ENCODE measurements at regions not wholly inside any gene's neighbourhood (a gene's known extent, or its start where the extent isn't known, plus 50 kb on each side); places are given as distances from the start of the nearest gene placed in this dataset.

DNA sequence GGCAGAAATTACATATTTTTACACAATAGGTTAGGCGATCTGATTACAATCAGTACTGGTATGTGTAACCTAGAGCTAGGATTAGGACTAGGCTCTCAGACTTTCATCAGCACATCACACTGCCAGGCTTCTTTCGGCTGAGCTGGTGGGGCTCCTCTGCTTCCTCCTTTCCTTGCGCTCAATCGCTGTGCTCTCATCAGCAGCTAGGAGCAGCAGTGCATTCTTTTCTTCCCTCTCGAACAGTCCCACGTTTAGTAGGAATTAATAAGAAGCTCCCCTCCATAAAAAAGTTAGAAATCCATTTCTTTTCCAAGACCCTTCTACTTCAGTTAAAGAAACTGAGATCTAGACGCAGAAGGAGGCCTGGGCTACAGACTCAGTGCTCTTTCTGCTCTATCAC is 350.4 kb downstream of the SPRY1 start:
- DNase-seq (ENCODE audit: low spot score) = no peak

DNA sequence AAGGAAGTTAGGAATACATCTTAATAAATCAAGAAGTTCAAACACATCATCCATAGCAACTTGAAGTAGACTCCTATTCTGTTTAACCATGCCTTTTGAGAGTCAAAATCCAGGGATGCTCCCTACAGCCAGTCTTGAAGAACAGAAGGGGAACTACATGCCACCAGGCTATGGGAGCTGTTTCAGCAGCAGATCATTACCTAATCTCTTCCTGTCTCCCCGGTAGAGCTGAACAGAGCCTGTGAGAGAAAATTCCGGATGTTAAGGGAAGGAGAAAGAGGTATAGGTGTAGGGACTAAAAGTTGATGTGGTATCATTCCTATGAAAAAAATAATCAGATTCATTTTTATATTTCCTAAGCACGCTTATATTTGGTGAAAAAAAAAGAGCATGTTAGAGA is 352.2 kb downstream of the SPRY1 start:
- no peak for DNase-seq (ENCODE audit: low spot score)

DNA sequence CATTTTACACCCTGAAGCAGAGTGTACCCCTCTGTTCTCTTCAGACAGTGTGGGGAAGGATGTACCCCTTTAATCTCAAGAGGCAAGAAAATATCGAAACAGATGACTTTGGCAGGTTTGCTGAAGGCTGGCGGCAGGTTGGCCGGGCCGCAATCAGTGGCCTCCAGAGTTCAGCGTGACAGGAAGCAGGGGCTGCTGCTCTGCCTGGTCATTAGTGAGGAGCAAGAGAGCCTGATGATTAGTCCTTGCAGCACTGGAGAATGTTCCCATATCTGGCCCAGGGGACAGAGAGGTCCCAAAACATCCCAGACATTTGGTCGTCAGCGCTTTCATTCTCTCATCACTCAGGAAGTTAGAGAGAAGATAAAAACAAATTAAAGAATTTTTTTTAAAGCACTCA is 352.8 kb downstream of the SPRY1 start:
- no peak for DNase-seq (ENCODE audit: low spot score)

DNA sequence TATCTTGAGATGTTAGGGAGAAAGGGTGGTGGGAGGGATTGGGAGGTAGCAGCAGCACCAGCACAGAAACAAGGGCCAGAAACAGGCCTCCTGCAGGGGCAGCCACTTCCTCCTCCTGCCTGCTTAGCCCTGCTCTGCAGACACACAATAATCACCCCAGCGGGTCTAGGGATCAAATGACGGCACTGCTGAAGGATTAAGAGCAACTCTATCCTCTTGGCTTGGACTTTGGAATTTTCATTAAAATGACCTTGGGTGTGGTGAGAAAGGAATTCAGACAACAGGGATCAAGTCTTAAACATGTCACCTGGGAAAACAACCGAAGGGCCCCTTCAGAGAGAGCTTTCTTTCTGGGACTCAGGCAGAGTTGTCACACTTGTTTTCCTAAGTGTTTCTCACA is 353.4 kb downstream of the SPRY1 start:
- no peak for DNase-seq (ENCODE audit: low spot score)

DNA sequence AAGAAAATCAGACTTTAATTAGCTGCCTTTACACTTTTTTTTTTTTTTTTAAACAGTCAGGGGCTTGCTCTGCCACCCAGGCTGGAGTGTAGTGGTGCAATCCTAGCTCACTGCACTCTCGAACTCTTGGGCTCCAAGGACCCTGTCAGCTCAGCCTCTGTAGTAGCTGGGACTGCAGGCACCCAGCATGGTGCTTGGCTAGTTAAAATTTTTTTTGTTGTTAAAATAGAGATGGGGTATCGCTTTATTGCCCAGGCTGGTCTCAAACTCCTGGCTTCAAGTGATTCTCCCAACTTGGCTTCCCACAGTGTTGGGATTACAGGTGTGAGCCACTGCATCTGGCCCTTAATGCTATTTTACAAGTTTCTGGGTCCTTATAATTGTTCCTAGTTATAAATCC is 359.1 kb downstream of the SPRY1 start:
- no peak for DNase-seq (ENCODE audit: low spot score)

DNA sequence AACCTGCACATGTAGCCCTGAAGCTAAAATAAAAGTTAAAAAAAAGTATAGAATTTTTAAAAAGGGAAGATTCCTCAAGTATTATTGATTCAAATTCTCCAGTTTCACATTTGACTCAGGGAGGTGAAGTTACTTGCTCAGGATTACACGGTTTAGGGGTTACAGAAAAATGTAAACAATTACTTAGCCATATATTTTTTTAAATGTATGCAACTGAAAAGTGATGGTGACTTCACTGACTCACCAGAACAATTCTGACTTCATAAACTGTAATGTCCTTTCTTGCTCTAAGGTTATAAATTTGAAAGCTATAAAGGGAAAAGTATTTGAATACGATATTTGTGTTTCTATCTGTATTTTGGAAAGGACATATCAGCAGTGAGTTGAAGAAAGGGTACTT is 371.2 kb downstream of the SPRY1 start:
- DNase-seq (ENCODE audit: low spot score) = no peak

DNA sequence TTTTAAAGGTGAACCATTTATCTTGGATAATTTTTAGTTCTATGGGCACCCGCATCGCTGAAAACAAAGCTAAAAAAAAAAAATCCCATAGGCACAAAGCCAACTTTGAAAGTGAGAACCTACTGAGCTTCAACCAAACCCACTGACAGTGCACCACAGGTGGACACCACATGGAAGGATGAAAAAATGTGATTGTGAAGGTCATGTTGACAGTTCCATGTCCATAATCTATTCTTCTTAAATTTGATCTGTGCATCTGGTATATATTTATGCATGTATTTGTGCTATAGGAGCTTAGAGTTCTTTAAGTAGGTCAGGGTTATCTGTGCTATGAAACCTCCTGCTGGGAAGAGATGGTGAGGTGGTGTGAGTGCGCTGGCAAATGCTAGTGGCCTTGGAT is 374.3 kb downstream of the SPRY1 start:
- DNase-seq (ENCODE audit: low spot score) = no peak

DNA sequence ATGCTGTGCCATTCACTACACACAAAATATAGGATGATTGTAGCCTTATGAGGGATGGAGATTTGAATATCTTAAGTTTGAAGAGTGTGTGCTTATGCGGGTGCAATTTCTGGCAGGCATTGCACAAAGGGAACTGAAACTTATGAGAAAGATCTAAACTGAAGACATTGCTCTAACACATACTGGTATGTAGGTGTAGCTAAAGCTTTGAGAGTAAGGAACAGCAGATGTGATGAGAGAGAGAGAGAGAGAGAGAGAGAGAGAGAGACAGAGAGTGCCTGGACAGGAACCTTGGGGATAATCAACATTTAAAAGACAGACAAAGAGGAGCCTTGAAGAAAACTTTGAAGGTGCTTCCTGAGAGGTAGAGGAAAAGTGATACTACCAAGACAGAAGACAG is 379.7 kb downstream of the SPRY1 start:
- no peak for DNase-seq (ENCODE audit: low spot score)

DNA sequence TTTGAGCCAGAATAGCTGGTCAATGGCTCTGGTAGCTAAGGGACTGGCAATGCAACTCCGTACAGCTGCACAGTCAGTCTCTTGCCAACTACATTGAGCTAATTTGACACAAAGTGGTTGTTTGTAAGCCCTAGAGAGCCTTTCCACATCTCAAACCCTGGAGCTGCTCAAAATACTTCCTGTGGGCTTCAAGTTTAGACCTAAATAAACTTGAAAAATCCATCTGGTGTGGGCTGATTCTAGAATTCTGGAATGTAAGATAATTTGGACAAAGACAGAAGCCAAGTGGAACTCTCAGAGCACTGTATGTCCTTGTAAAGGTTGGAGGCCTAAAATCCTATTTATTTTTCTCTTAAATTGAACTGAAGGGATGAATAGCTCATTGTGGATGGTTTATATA is 380.8 kb downstream of the SPRY1 start:
- DNase-seq (ENCODE audit: low spot score) = no peak

DNA sequence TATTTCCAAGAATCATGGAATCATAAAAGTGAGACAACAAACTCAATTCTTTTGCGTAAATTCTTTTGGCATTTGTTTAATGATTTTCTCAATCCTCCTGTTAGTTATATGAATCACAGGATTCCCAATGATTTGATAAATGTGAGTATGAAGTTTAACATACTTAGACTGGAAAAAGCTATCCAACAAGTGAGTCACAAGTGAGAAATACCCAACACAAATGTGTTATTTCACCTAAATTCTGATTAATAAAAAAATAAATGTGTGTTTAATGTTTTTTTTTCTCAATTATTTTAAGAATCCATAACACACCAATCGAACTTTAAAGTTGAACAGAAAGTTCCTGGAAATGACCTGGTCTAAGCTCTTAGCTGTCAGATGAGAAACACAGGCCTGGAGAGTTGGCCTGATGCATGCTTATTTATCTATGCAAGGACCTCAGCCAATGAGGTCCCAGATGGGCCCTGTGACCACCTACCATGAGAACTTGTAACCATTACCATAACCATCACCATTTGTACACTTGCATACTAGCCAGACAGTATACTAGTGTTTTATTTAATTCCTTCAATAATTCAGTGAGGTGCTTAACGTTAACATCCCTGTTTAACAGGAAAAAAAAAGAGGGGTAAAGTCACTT is 386.7 kb downstream of the SPRY1 start:
- DNase-seq (ENCODE audit: low spot score) = no peak

DNA sequence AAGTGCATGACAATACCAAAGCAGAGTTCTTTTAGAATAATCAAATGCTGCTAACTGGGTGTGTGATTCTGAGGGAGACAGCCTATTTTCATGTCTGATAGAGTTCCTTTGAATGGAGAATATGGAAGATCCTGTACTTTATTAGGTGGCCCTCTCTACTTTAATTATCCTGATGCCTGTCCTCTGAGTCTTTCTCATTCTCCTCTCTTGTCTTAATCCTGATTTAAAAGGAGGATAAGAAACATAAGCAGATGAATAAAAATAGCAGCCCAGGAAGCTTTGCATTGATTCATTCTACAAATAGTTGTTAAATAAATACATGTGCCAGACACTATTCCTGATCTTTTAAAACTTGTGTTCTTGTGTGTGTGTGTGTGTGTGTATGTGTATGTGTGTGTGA is 387.3 kb downstream of the SPRY1 start:
- DNase-seq (ENCODE audit: low spot score) = no peak

DNA sequence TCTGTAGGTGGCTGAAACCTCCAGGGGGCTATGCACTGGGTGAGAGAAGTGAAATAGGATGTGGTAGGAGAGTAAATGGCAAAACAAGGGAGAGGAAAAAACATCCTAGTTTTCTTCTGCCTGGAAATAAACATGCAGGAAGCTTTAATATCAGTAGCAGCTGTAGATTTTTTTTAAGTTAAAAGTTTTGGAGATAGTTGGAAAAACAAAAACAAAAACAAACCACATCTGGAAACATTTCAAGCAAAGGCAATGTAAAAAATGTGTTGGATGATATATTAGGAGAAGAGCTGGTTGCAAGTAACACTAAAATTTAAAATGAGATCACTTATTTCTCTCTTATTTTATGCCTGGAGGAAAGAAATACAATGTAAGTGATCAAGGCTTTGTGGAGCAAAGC is 388.0 kb downstream of the SPRY1 start:
- no peak for DNase-seq (ENCODE audit: low spot score)

DNA sequence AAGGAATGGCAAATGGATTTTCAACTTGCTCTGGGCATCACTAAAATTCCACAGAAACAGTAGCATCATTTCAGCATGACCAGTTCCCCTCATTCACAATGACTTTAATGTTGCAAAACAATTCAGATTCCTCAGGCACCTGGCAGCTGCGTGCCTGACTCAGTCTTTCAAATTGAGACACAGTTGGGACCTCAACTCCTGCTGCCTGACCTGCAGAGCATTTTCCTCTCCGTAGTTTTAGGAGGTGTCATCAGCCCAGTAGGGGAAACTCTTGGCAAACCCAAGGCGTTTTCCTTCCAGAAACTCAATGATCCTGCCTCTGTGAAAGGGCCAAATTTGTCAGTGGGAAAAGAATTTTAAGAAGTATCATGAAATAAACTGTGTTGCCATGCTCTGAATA is 388.9 kb downstream of the SPRY1 start:
- no peak for DNase-seq (ENCODE audit: low spot score)

DNA sequence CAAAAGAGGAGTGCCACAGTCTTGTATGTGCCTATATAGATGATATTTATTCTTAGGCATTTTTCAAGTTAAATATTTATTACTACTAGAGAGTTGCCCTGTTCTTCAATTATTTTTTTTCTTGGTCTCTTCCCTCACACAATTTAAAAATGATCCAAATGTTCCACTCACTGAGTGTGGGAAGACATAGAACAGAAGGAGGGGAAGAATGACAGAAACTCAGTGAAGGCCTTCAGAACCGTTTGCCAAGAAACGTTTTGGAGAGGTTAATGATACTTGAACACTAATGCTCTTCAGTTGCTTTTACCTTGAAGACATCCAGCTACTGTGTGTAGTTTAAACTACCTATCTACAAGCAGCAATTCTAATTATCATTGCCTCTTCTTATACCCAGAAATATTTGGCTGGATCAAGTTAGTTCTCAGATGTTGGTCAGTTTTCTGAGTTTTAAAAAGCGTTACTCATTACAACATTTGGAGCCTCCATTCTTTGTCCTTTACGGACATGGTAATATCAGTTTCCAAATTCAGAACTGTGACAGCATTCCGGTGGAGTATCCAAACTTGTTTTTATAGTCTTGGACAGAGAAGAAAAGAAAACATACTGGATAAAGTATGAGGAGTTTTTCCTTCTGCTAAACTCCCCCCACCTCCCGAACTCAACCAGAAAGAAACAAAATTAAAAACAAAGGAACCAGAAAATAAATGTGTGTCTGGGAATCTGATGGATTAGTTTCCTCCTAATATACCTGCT is 389.7 kb downstream of the SPRY1 start:
- no peak for DNase-seq (ENCODE audit: low spot score)

DNA sequence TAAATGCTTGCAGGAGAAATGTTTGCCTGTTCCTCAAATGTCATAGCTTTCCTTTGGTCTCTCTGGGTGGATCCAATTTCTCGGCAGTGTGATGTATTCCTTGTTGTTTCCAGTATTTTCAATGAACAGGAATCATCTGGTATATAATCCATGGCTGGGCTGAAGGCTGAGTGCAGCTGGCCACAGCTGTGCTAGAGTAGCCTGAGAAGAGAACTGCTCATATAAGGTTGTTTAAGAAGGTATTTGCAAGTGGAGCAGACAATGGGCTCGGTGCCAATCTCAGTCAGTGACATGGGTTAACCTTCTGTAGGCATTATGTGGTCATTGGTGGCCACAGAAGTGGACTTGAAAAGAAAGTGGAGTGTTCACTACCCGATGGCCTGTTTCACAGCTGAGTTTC is 390.3 kb downstream of the SPRY1 start:
- DNase-seq (ENCODE audit: low spot score) = no peak

DNA sequence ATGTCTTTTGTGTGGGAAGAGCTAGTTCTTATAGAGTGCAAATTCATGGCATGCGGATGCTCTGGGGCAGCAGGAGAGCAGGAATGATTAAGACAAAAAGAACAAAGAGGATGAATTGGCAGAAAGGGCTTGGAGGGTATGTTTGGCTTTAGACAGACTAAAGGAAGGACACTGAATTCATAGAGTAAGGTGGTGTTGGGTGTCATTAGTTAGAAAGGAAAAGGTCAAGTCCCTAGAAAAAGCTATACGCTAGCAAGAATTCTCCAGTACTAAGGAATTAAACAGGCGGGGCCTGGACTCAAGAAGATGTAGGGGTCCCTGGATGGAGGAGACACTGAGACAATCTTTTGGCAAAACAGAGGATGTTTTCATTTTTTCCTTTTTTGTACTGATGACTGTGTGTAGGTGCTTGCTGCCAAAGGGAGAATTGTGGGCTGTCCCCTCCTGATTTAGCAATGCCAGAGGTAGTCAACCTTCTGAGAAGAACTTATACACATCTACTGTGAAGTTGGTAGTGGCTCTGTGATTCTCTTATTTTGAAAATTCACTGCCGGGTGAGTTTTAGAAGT is 391.0 kb downstream of the SPRY1 start:
- DNase-seq (ENCODE audit: low spot score) = no peak

DNA sequence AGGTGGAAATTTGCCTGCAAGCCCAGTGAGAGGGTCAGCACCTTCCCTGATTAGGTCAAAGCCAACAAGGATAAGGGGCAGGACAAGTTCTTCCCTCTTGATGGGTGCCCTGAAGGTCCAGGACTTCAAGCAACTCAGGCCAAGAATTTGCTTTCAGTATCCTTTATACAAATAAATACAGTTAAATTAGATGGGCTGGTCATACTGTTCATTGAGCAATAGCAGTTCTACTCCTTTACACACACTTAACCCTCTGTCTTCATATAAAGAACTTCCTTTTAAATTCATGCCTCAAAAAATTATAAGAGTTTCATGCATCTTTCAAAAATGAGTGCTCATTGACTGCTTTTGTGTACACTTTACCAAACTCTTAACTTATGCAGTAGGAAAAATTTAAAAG is 392.0 kb downstream of the SPRY1 start:
- DNase-seq (ENCODE audit: low spot score) = no peak

DNA sequence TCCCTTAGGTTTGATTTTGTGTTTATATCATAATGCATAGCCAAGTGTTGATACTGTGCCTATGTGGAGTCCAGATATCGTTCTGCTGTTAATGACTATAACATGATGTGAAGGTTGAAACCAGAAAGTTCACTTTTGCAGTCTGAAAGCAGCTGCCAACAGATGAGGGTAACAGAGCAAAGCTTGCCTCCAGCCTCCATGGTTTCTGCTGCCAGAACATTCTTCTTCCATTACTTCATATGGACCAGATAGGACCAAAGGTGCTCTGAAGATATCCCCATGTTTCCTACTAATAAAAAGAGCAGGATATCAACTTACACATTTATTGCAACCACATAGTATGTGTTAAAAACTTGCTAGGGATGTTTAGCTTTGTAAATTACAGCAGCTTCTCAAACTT is 394.1 kb downstream of the SPRY1 start:
- no peak for DNase-seq (ENCODE audit: low spot score)

DNA sequence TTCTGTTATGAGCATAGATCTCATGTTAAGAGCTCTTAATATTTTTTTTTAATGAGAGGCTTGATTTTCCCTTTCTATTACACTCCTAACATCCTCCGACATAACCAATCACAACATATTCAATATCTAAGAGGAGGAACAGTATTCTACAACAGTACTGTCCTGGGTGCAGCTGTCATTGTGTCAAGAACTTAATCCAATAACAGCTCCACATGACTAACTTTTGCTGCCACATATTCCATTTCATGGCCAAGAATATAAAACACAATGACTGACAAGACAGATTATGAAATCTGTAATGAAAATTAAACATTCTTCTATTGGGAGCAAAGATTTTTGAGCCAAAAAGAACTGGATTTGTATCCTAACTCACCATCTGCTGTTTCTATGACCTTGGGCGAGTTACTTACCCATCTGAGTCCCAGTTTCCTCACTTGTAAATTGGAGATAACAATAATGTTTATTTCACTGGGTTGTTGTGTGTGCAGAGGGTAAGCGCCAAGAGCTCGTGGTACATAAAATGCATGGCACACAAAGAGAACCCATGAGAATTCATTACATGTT is 405.6 kb downstream of the SPRY1 start:
- DNase-seq (ENCODE audit: low spot score) = no peak

DNA sequence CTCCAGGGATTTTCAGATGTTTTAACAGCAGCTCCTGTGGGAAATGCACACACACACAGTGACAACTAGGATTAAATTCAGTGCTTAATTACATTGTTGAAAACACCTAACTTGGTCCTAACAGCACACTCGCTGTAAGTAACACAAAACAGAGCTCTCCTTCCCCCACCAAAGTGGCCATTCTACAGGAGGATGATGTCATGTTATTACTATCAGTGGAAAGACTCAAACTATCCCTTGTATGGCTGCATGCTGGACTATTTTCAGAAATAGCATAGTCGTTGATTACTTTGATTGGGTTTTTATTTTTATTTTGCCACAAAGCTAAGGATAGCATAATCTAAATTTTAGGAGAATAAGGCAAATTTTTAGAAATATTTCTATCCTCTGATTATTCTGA is 406.3 kb downstream of the SPRY1 start:
- DNase-seq (ENCODE audit: low spot score) = no peak

DNA sequence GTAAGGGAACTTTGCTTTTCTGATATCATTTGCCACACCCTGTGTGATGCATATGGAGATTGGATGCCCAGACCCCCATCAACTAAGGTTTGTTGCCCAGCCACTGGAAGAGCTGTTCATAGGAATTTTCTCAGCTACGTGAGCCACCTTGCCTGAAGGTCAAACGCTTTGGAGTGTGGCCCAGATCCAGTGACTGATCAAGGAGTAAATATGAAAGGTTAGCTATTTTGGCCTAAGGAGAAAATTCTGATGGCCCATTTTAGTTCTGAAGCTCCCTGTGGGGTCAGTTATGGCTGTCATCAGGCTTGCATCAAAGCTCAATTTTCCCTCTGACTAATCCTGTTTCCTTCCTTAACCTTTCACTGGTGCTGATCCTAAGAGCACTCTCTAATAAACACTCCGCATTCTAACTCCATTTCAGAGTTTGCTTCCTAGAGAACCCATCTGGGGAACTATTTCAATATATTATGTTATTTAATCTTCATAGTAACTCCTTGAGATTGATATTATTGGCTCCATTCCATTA is 407.7 kb downstream of the SPRY1 start:
- DNase-seq (ENCODE audit: low spot score) = no peak

DNA sequence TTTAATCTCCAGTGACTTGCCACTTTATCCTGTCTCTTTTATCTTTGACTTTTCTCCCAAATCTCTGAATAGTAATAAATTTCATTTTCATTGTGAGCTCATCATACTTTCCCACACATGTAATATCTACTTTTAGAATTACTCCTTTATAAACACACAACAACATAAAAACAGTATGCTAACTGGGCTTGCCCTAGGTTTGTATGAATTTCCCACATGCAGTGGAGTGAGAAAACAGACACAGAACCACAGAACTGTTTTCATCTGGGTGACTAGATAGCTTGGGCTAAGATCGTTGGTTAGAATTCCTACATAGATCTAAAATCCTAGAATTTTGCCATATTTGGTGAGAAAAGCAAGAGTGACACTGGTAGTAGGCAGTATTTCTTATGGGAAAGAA is 409.5 kb downstream of the SPRY1 start:
- no peak for DNase-seq (ENCODE audit: low spot score)

DNA sequence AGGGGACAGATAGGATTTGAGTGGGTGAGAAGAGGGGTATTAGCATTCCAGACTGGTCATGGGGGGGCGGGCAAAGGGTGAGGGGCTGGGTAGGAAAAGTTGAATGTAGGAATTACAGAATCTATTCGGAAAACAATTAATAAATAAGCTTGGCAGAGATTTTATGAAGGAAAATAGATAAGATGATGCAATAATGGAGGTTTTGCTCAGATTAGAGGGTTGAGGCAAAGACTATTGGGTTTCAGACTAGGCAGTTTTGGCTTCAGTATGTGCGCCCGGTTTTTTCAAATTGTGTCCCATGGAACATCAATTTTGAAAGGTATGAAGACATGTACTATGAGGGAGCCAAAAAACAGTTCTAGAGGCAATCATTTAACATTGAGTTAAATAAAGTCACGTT is 410.6 kb downstream of the SPRY1 start:
- DNase-seq (ENCODE audit: low spot score) = no peak
